Heart left ventricle (tissue), 13 donors: ENCODE measurements at regions not wholly inside any gene's neighbourhood (a gene's known extent, or its start where the extent isn't known, plus 50 kb on each side); places are given as distances from the start of the nearest gene placed in this dataset.

ENCODE experiments used
- POLR2A ChIP-seq, 2 donors: fragments of 450-650 bp; IDR thresholded peaks; one replicate each; pipeline ENCODE4 v1.6.1; 2017; ENCODE audit warnings: antibody characterized with exemption in 2 of 2, mild to moderate bottlenecking in 2 of 2, moderate library complexity in 2 of 2
- TF ChIP-seq, protein P1 (sequence below), 12 donors: fragments of 200-600 bp; sonication (generic) in 4 of 12; IDR thresholded peaks; one replicate each; pipeline versions ENCODE4 v1.5.0 to v1.8.0; 2018 to 2022; ENCODE audit warnings: antibody characterized with exemption in 12 of 12, mild to moderate bottlenecking in 5 of 12
- donor health status: ischemic (EF 13 %, LVEDD 7.1; RV severe dilation, severe dysfunction).
- donor health status: DM: no; HTN: yes; CAD: no.
- donor health status: DM: no; HTN: no; CAD: no.
- donor health status: ischemic (EF 25% LVEDD 6.9; RV normal size, moderate dysfunction).
- donor health status: ischemic (EF 25% LVEDD 5.7; RV mildly dilated, moderate dysfunction).
- donor health status: ischemic (EF 35%, LVEDD 5.7; RV mildly dilated, moderate dysfunction).
- donor health status: nonischemic (EF 11% LVEDD 7.7; RV severe dilation, severe dysfunction).
- donor health status: DM: yes; HTN: yes; CAD: no.
- donor health status: PGD.
- donor health status: ischemic (EF 29% LVEDD 5.4; RV normal size, mild dysfunction).
- donor health status: nonischemic (EF 23%, LVEDD 6.1; RV moderate dilation, normal function).

GRCh38 chr2:123614596-123614995 lies 410.5 kb upstream of the CNTNAP5 start:
- TF ChIP-seq, protein P1, sequence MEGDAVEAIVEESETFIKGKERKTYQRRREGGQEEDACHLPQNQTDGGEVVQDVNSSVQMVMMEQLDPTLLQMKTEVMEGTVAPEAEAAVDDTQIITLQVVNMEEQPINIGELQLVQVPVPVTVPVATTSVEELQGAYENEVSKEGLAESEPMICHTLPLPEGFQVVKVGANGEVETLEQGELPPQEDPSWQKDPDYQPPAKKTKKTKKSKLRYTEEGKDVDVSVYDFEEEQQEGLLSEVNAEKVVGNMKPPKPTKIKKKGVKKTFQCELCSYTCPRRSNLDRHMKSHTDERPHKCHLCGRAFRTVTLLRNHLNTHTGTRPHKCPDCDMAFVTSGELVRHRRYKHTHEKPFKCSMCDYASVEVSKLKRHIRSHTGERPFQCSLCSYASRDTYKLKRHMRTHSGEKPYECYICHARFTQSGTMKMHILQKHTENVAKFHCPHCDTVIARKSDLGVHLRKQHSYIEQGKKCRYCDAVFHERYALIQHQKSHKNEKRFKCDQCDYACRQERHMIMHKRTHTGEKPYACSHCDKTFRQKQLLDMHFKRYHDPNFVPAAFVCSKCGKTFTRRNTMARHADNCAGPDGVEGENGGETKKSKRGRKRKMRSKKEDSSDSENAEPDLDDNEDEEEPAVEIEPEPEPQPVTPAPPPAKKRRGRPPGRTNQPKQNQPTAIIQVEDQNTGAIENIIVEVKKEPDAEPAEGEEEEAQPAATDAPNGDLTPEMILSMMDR (IDR thresholded peaks at IDR 0.05): no peak
- TF ChIP-seq POLR2A (IDR thresholded peaks at IDR 0.05): no peak
